Stimulated activated CD4-positive, alpha-beta T cell treated with anti-CD3 and anti-CD28 coated beads, TNF-alpha, amount 100 ng/mL, for 48 hours (primary cell): ENCODE measurements at regions not wholly inside any gene's neighbourhood (a gene's known extent, or its start where the extent isn't known, plus 50 kb on each side); places are given as distances from the start of the nearest gene placed in this dataset.

Source experiments
- DNase-seq, 3 donors: peaks; one replicate each; pipeline ENCODE4 v3.0.0-alpha.2; 2020; ENCODE audit warnings: low read depth in 3 of 3

- no peak for DNase-seq
Measured at GRCh38 chr18:45312555-45313126, 302.6 kb upstream of the SLC14A2 start.

- DNase-seq, result no peak
Measured at GRCh38 chr18:45316127-45316526, 299.1 kb upstream of the SLC14A2 start.

GRCh38 chr18:45317948-45318640 is 297.2 kb upstream of the SLC14A2 start:
- DNase-seq, result no peak

GRCh38 chr18:45320724-45321123 is 294.6 kb upstream of the SLC14A2 start:
- DNase-seq, result no peak

- DNase-seq, result no peak
Measured at GRCh38 chr18:45321520-45321919, 293.8 kb upstream of the SLC14A2 start.

- no peak for DNase-seq
Measured at GRCh38 chr18:45322343-45322742, 292.9 kb upstream of the SLC14A2 start.

GRCh38 chr18:45324101-45324494 is 291.2 kb upstream of the SLC14A2 start:
- DNase-seq, result no peak

GRCh38 chr18:45324495-45325113 is 290.7 kb upstream of the SLC14A2 start:
- DNase-seq, result no peak

- DNase-seq, result no peak
Measured at GRCh38 chr18:45325778-45326177, 289.5 kb upstream of the SLC14A2 start.

- DNase-seq, result no peak
Measured at GRCh38 chr18:45326505-45326904, 288.8 kb upstream of the SLC14A2 start.

- no peak for DNase-seq
Measured at GRCh38 chr18:45328296-45328695, 287.0 kb upstream of the SLC14A2 start.

GRCh38 chr18:45328811-45329210 is 286.5 kb upstream of the SLC14A2 start:
- DNase-seq, result no peak

- DNase-seq, result no peak
Measured at GRCh38 chr18:45329316-45329715, 286.0 kb upstream of the SLC14A2 start.

GRCh38 chr18:45330170-45330594 is 285.1 kb upstream of the SLC14A2 start:
- no peak for DNase-seq

- DNase-seq, result no peak
Measured at GRCh38 chr18:45332871-45333270, 282.4 kb upstream of the SLC14A2 start.

GRCh38 chr18:45334191-45334590 is 281.1 kb upstream of the SLC14A2 start:
- no peak for DNase-seq

GRCh38 chr18:45335282-45336043 is 279.8 kb upstream of the SLC14A2 start:
- no peak for DNase-seq

- no peak for DNase-seq
Measured at GRCh38 chr18:45336448-45336847, 278.8 kb upstream of the SLC14A2 start.

GRCh38 chr18:45337477-45337876 is 277.8 kb upstream of the SLC14A2 start:
- DNase-seq, result no peak

GRCh38 chr18:45339810-45340550 is 275.3 kb upstream of the SLC14A2 start:
- DNase-seq, result no peak

GRCh38 chr18:45340884-45341283 is 274.4 kb upstream of the SLC14A2 start:
- no peak for DNase-seq

GRCh38 chr18:45341454-45341853 is 273.8 kb upstream of the SLC14A2 start:
- DNase-seq, result no peak
